ENCODE measurements at regions not wholly inside any gene's neighbourhood (a gene's known extent, or its start where the extent isn't known, plus 50 kb on each side); places are given as distances from the start of the nearest gene placed in this dataset.
A peak's percentile ranks its signal among the peaks of the same experiment; 100 is the strongest.

GRCh38 chr6:19443411-19443810, 393.8 kb upstream of the ID4 start:
- intact Hi-C loops (cut with DNase I) = no loop called here
- Histone ChIP-seq H3K9me3 (no peaks in the 10 kb centered on the region), H3K4me1 (peaks cover 0 to 4% (median 0%) of the 10 kb centered on the region in 3 donors), H3K36me3 (no peaks in the 10 kb centered on the region), H3K4me3 (no peak overlapping the region), H3K27ac (no peak overlapping the region), H3K27me3 (no peaks in the 10 kb centered on the region)
- DNase-seq (no peak), FAIRE-seq (no peak), ATAC-seq (no peak)
- TF ChIP-seq CTCF (IDR thresholded peaks at IDR 0.05) = no peak
- WGBS, 2 donors = 74 to 77% methylated on average over 3 of the region's 3 CpGs

DNA sequence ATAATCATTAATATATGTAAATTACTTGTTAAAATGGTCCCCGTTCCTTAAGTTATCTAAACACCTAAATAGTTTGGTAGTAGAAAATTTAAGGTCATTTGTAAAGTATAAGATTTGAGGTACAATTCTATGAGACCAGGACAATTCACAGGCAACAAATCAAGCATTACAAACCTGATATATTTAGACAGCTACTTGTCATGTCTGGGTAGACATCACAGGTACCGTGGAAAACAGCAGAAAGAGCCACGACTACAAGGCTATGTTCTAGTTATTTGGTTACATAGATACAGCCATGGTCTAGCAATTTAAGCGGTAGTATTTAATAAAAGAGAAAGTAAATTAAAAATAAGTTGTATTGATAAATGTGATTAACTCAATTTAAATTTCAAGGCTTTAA, 393.1 kb upstream of the ID4 start:
- no peak for FAIRE-seq
- H3K9me3 ChIP-seq = no peaks in the 10 kb centered on the region
- ATAC-seq = no peak

DNA sequence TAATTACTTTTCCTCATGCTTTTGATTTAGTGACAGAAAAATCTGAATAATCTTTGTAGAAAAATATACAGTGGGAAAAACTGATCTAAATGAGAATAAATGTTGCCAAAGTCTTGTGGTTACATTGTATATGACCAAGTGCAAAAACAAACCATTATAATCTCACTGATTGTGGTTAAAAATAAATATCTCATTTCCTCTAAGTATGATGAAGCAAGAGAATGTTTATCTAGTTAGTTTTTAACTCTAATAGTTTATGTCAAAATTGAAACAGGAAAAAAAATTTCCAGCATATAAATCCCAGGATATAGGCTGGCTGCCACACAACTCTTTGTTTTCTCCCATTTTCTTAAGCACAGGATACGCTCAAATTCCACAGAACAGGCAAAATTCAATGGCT, 392.7 kb upstream of the ID4 start:
- Histone ChIP-seq H3K4me3 (no peak overlapping the region), H3K27me3 (no peaks in the 10 kb centered on the region), H3K27ac (no peak overlapping the region), H3K4me1 (peaks cover 0 to 4% (median 0%) of the 10 kb centered on the region in 3 donors), H3K36me3 (no peaks in the 10 kb centered on the region), H3K9me3 (no peaks in the 10 kb centered on the region)
- DNase-seq (no peak), FAIRE-seq (no peak), ATAC-seq (peak in 1 of 4 donors; percentile 25)
- TF ChIP-seq CTCF (IDR thresholded peaks at IDR 0.05) = no peak
- WGBS, 2 donors = 74 to 79% methylated on average over 1 of the region's 1 CpG
- intact Hi-C loops (cut with DNase I) = no loop called here

More for the DNA sequence above, 393.1 kb upstream of the ID4 start:
- TF ChIP-seq CTCF (IDR thresholded peaks at IDR 0.05) = no peak
- Histone ChIP-seq H3K27ac (no peak overlapping the region), H3K4me3 (no peak overlapping the region), H3K27me3 (no peaks in the 10 kb centered on the region), H3K36me3 (no peaks in the 10 kb centered on the region), H3K4me1 (peaks cover 0 to 4% (median 0%) of the 10 kb centered on the region in 3 donors)
- DNase-seq = no peak
- WGBS, 2 donors = 51 to 57% methylated on average over 4 of the region's 4 CpGs
- intact Hi-C loops (cut with DNase I) = no loop called here

- DNase-seq (no peak), FAIRE-seq (no peak), ATAC-seq (no peak)
- H3K36me3 ChIP-seq = no peaks in the 10 kb centered on the region
- no peaks in the 10 kb centered on the region for H3K27me3 ChIP-seq
- no peak overlapping the region for H3K4me3 ChIP-seq
- 60 to 94% methylated on average over 3 of the region's 3 CpGs for WGBS, 2 donors
- H3K27ac ChIP-seq = no peak overlapping the region
- H3K4me1 ChIP-seq = peaks cover 0 to 4% (median 0%) of the 10 kb centered on the region in 3 donors
- intact Hi-C loops (cut with DNase I) = no loop called here
- H3K9me3 ChIP-seq = no peaks in the 10 kb centered on the region
- TF ChIP-seq CTCF (IDR thresholded peaks at IDR 0.05) = no peak
Measured at GRCh38 chr6:19446570-19446969, 390.6 kb upstream of the ID4 start.

- Histone ChIP-seq H3K9me3 (no peaks in the 10 kb centered on the region), H3K27ac (no peak overlapping the region), H3K4me1 (peaks cover 0 to 5% (median 0%) of the 10 kb centered on the region in 3 donors), H3K27me3 (no peaks in the 10 kb centered on the region), H3K4me3 (no peak overlapping the region), H3K36me3 (no peaks in the 10 kb centered on the region)
- FAIRE-seq = no peak
- ATAC-seq = no peak
- TF ChIP-seq CTCF (IDR thresholded peaks at IDR 0.05) = no peak
- intact Hi-C loops (cut with DNase I) = no loop called here
- WGBS, 2 donors = 82 to 100% methylated on average over 1 of the region's 1 CpG
- DNase-seq = no peak
Measured at GRCh38 chr6:19450651-19451050, 386.5 kb upstream of the ID4 start.
